ENCODE measurements at regions not wholly inside any gene's neighbourhood (a gene's known extent, or its start where the extent isn't known, plus 50 kb on each side); places are given as distances from the start of the nearest gene placed in this dataset.

DNA sequence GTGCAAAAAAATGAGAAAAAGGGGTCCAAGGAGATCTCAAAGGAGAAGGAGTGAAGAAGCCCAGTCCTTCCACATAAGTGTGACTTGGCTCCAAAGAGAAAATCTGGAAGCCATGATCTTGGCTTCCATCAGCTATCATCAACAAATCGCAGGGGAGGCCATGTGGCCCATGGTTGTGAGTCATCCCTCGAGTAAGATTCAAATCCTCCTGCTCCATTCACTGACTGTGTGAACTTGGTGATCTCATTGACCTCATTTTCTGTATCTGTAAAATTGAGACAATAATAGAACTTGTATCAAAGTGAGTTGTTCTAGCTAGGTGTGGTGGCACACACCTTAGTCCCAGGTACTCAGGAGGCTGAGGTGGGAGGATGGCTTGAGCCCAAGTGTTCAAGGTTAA, 79.1 kb upstream of the OLIG2 start:
- Histone ChIP-seq H4K91ac (ENCODE audit: insufficient read depth, low read depth, low read length) (no peak overlapping the region), H3K18ac (ENCODE audit: low read depth, low read length) (no peak overlapping the region), H3K27ac (ENCODE audit: insufficient read depth, low read length) (no peak overlapping the region), H2AK5ac (ENCODE audit: low read depth, low read length) (no peak overlapping the region), H3K4me2 (ENCODE audit: low read depth, low read length) (no peak overlapping the region), H3K14ac (replicated peaks; ENCODE audit: low read depth, low read length) (no peak overlapping the region), H4K20me1 (ENCODE audit: insufficient read depth, low read length) (no peaks in the 10 kb centered on the region), H2AK9ac (replicated peaks; ENCODE audit: low read depth, low read length, poor library complexity) (no peak overlapping the region), H2BK15ac (ENCODE audit: low read depth, low read length) (no peak overlapping the region), H2BK120ac (ENCODE audit: low read depth, low read length) (no peak overlapping the region), H3K56ac (ENCODE audit: extremely low read depth, insufficient read depth, low read length) (no peak overlapping the region), H2BK5ac (ENCODE audit: low read depth, low read length, poor library complexity, severe bottlenecking) (no peak overlapping the region), H3K9me1 (ENCODE audit: insufficient read depth, low read length) (no peaks in the 10 kb centered on the region), H3K79me1 (ENCODE audit: low read depth in 1 of 2, low read length in 2 of 2) (no peaks in the 10 kb centered on the region), H3K36me3 (ENCODE audit: control insufficient read depth, insufficient read depth, low read length) (no peaks in the 10 kb centered on the region), H3K9me3 (ENCODE audit: control insufficient read depth, insufficient read depth, low read length) (no peaks in the 10 kb centered on the region), H3K4ac (ENCODE audit: low read depth, low read length) (no peak overlapping the region), H4K5ac (ENCODE audit: low read depth, low read length) (no peak overlapping the region), H3K27me3 (ENCODE audit: control insufficient read depth, insufficient read depth, low read length) (peaks cover 7% of the 10 kb centered on the region), H2AFZ (replicated peaks; ENCODE audit: low read length, poor library complexity) (no peak overlapping the region), H4K8ac (ENCODE audit: low read depth in 2 of 2, low read length in 2 of 2) (no peak overlapping the region), H3K9ac (ENCODE audit: low read depth, low read length) (no peak overlapping the region), H3K23ac (ENCODE audit: low read depth, low read length) (no peak overlapping the region), H2BK20ac (ENCODE audit: low read depth, low read length) (no peak overlapping the region), H3K4me3 (ENCODE audit: insufficient read depth, low read depth, low read length) (no peak overlapping the region), H3K4me1 (ENCODE audit: control insufficient read depth, insufficient read depth, low read length) (no peaks in the 10 kb centered on the region)
- no CpG with 5 or more reads among the region's 2 CpGs for WGBS, 2 experiments (ENCODE audit: extremely low coverage in 2 of 2, insufficient read length in 1 of 2)
- no TSS peak for BruUV-seq (replicated peaks)
- DNase-seq: peak; percentile 1
- dilution Hi-C loops (cut with HindIII; ENCODE audit: low sequenced_read_pairs, unreplicated experiment) (no loop called here), intact Hi-C loops (cut with micrococcal nuclease) (no loop called here), in situ Hi-C loops (cut with MboI; ENCODE audit: low sequenced_read_pairs) (no loop called here)
- ATAC-seq (ENCODE audit: low read depth): no peak
- POLR2A ChIA-PET (ENCODE audit: unreplicated experiment): no interaction called here
- CTCF ChIA-PET: no interaction called here
- no peak for TF ChIP-seq CEBPB (IDR thresholded peaks at IDR 0.05; ENCODE audit: low read depth, low read length)
- TF ChIP-seq, protein P1, sequence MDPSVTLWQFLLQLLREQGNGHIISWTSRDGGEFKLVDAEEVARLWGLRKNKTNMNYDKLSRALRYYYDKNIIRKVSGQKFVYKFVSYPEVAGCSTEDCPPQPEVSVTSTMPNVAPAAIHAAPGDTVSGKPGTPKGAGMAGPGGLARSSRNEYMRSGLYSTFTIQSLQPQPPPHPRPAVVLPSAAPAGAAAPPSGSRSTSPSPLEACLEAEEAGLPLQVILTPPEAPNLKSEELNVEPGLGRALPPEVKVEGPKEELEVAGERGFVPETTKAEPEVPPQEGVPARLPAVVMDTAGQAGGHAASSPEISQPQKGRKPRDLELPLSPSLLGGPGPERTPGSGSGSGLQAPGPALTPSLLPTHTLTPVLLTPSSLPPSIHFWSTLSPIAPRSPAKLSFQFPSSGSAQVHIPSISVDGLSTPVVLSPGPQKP (IDR thresholded peaks at IDR 0.05; ENCODE audit: borderline replicate concordance, low read depth, low read length): no peak
- TF ChIP-seq SMC3 (IDR thresholded peaks at IDR 0.05; ENCODE audit: low read depth, low read length): no peak
- no peak for TF ChIP-seq MAZ (IDR thresholded peaks at IDR 0.05; ENCODE audit: borderline replicate concordance, low read depth, low read length)
- TF ChIP-seq, protein P2, sequence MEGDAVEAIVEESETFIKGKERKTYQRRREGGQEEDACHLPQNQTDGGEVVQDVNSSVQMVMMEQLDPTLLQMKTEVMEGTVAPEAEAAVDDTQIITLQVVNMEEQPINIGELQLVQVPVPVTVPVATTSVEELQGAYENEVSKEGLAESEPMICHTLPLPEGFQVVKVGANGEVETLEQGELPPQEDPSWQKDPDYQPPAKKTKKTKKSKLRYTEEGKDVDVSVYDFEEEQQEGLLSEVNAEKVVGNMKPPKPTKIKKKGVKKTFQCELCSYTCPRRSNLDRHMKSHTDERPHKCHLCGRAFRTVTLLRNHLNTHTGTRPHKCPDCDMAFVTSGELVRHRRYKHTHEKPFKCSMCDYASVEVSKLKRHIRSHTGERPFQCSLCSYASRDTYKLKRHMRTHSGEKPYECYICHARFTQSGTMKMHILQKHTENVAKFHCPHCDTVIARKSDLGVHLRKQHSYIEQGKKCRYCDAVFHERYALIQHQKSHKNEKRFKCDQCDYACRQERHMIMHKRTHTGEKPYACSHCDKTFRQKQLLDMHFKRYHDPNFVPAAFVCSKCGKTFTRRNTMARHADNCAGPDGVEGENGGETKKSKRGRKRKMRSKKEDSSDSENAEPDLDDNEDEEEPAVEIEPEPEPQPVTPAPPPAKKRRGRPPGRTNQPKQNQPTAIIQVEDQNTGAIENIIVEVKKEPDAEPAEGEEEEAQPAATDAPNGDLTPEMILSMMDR (conservative IDR thresholded peaks at IDR 0.05; ENCODE audit: low read depth, low read length): no peak
- TF ChIP-seq FOS (IDR thresholded peaks at IDR 0.05; ENCODE audit: low read depth, low read length): no peak
- TF ChIP-seq MAFK (IDR thresholded peaks at IDR 0.05; ENCODE audit: low read depth, low read length): no peak
- TF ChIP-seq POLR2A (IDR thresholded peaks at IDR 0.05; ENCODE audit: low read depth, low read length): no peak
- TF ChIP-seq RAD21 (IDR thresholded peaks at IDR 0.05; ENCODE audit: low read length): no peak
- TF ChIP-seq NFE2L2 (IDR thresholded peaks at IDR 0.05; ENCODE audit: low read depth, low read length): no peak
- no peak for TF ChIP-seq MXI1 (IDR thresholded peaks at IDR 0.05; ENCODE audit: borderline replicate concordance, low read depth, low read length)
- no peak for TF ChIP-seq RFX5 (IDR thresholded peaks at IDR 0.05; ENCODE audit: low read depth, low read length)
- TF ChIP-seq RCOR1 (IDR thresholded peaks at IDR 0.05; ENCODE audit: insufficient replicate concordance, low read length): no peak
- TF ChIP-seq, protein P3, sequence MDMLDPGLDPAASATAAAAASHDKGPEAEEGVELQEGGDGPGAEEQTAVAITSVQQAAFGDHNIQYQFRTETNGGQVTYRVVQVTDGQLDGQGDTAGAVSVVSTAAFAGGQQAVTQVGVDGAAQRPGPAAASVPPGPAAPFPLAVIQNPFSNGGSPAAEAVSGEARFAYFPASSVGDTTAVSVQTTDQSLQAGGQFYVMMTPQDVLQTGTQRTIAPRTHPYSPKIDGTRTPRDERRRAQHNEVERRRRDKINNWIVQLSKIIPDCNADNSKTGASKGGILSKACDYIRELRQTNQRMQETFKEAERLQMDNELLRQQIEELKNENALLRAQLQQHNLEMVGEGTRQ (IDR thresholded peaks at IDR 0.05; ENCODE audit: low read depth, low read length): no peak
- no peak for TF ChIP-seq CHD1 (IDR thresholded peaks at IDR 0.05; ENCODE audit: low read depth, low read length)

Data from IMR-90 (cell line).